Activated CD4-positive, alpha-beta T cell treated with anti-CD3 and anti-CD28 coated beads, Interleukin-2, Interleukin-4, amounts not matched to agents 100 ng/mL and 50 ng/mL, durations not matched to agents 16 hours and 8 hours (primary cell): ENCODE measurements at regions not wholly inside any gene's neighbourhood (a gene's known extent, or its start where the extent isn't known, plus 50 kb on each side); places are given as distances from the start of the nearest gene placed in this dataset.

Experiments
- DNase-seq: peaks from one replicate; pipeline ENCODE4 v3.0.0-alpha.2; 2020; ENCODE audit warnings: low spot score

DNA sequence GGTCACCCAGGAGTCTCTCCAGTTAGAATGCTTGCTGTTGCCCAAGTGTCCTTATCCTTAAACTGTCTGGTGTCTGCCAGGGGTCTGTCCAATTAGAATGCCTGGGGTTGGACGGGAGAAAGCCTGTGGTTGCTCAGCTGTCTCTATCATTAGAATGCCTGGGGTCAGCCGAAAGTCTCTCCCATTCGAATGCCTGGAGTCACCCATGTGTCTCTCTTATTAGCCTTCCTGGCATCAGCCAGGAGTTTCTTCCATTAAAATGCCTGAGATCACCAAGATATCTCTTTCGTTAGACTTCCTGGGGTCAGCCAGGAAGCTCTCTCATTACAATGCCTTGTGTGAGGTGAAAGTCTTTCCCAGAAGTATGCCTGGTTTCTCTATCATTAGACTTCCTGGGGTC lies 1521.0 kb downstream of the UQCRFS1 start:
- DNase-seq = no peak

DNA sequence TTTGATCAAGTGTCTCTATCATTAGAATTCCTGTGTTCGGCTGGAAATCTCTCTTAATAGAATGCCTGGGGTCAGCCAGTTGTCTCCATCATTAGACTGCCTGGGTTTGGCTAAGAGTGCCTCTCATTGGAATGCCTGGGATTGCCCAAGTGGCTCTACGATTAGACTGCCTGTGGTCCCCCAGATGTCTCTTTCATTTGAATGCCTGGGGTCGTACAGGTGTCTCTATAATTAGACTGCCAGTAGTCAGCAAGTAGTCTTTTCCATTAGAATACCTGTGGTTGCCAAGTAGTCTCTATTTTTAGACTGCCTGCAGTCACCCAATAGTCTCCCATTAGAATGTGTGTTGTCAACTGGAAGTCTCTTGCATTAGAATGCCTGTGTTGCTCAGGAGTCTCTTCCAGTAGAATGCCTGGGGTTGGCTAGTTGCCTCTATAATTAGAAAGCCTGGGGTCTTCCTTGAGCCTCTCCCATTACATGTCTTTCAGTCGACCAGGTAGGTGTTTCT lies 1523.2 kb downstream of the UQCRFS1 start:
- no peak for DNase-seq

DNA sequence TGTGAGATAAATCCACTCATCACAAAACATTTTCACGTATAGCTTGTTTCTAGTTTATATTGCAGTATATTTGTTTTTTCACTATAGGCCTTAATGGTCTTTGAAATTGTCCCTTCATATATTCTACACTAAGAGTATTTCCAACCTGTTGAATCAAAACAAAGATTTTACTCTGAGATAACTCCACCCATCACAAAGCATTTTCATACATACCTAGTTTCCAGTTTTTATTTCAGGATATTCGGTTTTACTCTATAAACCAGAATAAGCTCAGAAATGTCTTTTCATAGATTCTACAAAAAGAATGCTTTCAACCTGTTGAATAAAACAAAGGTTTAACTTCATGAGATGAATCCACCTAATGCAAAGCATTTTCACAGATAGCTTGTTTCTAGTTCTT lies 1528.7 kb downstream of the UQCRFS1 start:
- DNase-seq = no peak

DNA sequence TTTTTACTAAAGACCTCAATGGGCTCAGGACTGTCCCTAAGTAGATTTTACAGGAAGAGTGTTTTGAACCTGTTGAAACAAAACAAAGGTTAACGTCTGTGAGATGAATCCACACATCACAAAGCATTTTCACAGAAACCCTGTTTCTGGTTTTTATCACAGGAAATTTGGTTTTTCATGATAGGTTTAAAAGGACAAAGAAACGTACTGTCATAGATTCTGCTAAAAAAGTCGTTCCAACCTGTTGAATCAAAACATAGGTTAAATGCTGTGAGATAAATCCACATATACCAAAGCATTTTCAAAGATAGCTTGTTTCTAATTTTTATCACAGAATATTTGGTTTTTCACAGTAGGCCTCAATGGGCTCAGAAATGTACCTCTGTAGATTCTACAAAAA lies 1531.0 kb downstream of the UQCRFS1 start:
- DNase-seq = no peak

DNA sequence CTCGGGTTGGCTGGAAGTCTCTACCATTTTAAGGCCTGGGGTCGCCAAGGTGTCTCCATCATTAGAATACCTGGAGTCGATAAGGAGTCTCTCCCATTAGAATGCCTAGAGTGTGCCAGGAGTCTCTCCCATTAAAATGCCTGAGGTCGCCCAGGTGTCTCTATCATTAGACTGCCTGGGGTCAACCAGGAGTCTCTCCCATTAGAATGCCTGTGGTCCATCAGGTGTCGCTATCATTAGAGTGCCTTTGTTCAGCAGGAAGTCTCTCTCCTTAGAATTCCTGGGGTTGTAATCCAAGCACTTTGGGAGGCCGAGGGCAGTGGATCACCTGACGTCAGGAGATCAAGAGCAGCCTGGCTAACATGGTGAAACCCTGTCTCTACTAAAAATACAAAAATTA lies 1533.0 kb downstream of the UQCRFS1 start:
- DNase-seq = no peak

DNA sequence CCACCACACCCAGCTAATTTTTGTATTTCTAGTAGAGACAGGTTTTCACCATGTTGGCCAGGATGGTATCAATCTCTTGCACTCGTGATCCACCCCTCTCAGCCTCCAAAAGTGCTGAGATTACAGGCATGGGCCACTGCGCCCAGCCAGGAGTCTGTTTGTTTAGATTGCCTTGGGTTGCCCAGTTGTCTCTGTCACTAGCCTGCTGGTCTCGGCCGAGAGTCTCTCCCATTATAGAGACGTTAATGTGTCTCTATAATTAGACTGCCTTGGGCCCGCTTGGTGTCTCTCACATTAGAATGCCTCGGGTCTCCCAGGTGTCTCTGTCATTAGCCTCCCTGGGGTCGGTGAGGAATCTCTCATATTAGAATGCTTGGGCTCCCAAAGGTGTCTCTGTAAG lies 1533.6 kb downstream of the UQCRFS1 start:
- no peak for DNase-seq

DNA sequence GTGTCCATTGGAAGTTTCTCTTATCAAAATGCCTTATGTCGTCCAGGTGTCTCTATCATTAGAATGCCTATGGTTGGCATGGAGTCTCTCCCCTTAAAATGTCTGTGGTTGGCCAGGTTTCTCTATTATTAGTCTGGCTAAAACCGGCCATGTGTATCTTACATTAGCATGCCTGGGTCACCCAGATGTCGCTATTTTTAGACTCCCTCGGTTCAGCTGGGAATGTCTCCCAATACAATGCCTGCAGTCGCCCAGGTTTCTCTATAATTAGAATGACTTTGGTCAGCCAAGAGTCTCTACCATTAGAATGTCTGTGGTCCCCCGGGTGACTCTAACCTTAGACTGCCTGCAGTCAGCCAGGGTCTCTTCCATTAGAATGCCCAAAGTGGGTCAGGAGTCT lies 1536.1 kb downstream of the UQCRFS1 start:
- no peak for DNase-seq

DNA sequence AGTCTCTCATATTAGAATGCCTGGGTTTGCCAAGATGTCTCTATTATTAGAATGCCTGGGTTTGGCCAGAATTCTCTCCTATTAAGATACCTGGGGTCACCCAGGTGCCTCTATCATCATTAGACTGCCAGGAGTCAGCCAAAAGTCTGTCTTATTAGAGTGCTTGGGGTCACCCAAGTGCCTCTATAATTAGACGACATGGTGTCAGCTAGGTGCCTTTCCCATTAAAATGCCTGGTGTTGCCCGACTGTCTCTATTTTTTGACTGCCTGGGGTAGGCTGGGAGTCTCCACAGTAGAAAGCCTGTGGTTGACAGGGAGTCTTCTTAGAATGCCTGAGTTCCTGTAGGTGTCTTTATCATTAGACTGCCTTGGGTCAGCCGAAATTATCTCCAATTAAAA lies 1536.6 kb downstream of the UQCRFS1 start:
- DNase-seq = no peak

DNA sequence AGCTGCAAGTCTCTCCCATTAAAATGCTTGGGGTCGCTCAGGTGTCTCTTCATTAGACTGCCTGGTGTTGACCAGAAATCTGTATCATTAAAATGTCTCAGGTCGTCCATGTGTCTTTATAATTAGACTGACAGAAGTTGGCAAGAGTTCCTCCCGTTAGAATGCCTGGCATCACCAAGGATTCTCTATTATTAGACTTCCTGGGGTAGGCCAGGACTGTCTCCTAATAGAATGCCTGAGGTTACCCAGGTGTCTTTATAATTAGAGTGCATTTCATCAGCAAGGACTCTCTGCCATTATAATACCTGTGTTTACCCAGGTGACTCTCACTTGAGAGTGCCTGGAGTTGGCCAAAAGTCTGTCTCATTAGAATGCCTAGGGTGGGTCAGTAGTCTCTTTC lies 1537.2 kb downstream of the UQCRFS1 start:
- DNase-seq = no peak

DNA sequence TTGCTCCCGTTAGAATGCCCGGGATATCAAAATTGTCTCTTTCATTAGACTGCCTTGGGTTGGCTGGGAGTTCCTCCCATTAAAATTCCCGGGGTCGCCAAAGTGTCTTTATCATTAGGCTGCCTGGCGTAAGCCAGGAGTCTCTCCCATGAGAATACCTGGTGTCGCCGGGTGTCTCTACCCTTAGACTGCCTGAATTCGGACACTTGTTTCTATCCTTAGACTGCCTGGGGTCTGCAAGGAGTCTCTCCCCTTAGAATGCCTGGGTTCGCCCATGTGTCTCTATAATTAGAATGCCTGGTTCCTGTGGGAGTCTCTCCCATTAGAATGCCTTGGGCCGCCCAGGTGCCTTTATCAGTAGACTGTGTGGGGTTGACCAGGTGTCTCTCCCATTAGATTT lies 1538.2 kb downstream of the UQCRFS1 start:
- DNase-seq = no peak

DNA sequence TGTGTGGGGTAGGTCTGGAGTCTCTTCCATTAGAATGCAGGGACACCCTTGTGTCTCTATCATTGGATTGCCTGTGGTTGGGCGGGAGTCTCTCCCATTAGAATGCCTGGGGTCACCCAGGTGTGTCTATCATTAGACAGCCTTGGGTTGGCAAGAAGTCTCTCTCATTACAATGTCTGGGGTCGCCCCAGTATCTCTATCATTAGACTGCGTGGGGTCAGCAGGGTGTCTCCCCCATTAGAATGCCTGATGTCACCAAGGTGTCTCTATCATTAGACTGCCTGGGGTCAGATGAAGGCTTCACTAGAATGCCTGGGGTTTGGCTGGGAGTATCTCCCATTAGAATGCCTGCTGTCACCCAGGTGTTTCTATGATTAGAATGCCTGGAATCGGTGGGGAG lies 1539.0 kb downstream of the UQCRFS1 start:
- DNase-seq = no peak

DNA sequence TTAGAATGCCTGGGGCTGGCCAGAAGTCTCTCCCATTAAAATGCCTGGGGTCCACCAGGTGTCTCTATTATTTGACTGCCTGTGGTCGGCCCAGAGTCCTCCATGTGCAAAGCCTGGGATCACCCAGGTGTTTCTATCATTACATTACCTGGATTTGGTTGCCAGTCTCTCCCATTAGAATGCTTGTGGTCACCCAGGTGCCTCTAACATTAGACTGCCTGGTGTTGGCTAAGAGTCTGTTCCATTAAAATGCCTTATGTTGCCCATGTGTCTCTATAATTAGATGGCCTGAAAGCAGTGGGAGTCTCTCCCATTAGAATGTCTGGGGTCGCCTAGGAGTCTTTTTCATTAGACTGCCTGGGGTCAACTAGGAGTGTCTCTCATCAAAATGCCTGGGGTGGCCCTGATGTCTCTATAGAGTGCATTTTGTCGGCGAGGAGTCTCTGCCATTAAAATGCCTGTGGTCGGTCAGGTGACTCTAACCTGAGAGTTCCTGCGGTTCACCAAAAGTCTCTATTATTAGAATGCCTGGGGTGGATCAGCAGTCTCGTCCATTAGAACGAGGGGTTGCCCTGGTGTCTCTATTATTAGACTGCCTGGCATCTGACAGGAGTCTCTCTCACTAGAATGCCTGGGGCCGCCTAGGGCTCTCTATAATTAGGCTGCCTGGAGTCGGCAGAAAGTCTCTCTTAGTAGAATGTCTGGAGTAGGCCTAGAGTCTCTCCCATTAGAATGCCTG lies 1540.5 kb downstream of the UQCRFS1 start:
- no peak for DNase-seq

DNA sequence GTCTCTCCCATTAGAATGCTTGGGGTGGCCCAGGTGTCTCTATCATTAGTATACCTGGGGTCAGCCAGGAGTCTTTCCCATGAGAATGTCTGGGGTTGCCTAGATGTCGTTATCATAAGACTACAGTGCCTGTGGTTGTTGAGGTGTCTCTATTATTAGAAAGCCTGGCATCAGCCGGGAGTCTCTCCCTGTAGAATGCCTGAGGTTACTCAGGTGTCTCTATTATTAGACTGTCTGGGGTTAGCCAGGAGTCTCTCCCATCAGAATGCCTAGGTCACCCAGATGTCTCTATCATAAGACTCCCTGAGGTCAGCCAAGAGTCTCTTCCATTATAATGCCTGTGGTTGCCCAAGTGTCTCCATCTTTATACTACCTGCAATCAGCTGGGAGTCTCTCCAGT lies 1541.1 kb downstream of the UQCRFS1 start:
- no peak for DNase-seq

DNA sequence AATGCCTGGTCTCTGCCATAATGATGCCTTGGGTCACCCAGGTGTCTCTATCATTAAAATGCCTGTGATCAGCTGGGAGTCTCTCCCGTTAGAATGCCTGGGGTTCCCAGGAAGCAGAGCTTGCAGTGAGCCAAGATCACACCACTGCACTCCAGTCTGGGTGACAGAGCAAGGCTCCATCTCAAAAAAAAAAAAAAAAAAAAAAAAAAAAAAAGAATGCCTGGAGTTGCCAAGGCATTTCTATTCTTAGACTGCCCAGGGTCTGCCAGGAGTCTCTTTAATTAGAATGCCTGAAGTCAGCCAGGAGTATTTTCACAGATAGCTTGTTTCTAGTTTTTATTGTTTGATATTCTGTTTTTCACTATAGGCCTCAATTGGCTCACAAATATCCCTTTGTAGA lies 1552.5 kb downstream of the UQCRFS1 start:
- DNase-seq = no peak

DNA sequence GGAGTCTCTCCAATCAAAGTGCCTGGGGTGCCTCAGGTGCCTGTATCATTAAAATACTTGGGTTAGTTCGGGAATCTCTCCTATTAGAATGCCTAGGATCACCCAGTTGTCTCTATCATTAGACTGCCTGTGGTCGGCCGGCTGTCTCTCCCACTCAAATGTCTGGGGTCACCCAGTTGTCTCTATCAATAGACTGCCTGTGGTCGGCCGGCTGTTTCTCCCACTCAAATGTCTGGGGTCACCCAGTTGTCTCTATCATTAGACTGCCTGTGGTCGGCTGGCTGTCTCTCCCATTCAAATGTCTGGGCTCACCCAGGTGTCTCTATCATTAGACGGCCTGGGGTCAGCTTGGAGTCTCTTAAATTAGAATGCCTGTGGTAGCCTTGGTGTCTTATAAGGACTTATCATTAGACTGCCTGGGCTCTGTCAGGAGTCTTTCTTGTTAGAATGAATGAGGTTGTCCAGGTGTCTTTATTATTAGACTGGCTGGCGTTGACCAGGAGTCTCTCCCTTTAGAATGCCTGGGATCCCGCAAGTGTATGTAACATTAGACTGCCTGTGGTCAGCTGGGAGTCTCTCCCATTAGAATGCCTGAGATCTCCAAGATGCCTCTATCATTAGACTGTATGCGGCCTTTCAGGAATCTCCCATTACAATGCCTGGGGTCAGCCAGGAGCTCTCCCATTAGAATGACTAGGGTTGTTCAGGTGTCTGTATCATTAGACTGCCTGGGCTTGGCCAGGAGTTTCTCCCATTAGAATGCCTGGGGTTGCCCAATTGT lies 1555.5 kb downstream of the UQCRFS1 start:
- no peak for DNase-seq

DNA sequence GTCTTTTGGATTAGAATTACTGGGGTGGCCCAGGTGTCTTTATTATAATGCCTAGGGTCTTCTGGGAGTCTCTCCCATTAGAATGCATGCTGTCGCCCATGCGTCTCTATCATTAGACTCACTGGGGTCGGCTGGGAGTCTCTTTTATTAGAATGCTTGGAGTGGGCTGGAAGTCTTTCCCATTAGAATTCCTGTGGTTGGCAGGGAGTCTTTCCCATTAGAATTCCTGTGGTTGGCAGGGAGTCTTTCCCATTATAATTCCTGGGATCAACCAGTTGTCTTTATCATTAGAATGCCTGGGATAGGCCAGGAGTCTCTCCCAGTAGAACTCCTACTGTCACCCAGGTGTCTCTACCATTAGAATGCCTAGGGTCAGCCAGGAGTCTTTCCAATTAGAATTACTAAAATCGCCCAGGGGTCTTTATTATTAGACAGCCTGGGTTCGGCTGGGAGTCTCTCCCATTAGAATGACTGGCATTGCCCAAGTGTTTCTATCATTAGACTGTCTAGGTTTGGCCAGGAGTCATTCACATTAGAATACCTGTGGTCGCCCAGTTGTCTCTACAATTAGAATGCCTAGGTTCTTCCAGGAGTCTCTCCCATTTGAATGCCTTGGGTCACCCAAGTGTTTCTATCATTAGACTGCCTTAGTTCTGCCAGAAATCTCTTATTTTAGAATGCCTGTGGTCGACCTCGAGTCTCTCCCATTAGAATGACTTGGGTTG lies 1558.5 kb downstream of the UQCRFS1 start:
- no peak for DNase-seq

DNA sequence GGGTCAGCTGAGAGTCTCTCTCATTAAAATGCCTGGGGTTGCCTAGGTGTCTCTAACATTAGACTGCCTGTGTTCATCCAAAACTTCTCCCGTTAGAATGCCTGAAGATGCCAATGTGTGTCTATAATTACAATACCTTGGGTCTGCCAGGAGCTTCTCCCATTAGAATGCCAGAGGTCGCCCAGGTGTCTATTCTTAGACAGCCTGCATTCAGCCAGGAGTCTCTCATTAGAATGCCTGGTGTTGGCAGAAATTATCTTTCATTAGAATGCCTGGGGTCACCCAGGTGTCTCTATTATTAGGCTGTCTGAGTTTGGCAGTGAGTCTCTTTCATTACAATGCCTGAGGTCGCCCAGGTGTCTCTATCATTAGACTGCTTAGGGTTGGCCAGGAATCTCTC lies 1560.2 kb downstream of the UQCRFS1 start:
- no peak for DNase-seq

DNA sequence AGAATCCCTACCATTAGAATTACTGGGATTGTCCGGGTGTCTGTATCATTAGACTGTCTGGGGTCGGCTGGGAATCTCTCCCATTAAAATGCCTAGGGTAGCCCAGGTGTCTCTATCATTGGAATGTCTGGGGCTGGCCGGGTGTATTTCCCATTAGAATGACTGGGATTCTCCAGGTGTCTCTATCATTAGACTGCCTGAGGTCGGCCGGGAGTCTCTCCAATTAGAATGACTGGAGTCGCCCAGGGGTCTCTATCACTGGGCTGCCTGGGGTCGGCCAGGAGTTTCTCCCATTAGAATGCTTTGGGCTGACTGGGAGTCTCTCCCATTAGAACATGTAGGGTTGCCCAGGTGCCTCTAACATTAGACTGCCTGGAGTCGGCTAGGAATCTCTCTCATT lies 1560.7 kb downstream of the UQCRFS1 start:
- DNase-seq = no peak

DNA sequence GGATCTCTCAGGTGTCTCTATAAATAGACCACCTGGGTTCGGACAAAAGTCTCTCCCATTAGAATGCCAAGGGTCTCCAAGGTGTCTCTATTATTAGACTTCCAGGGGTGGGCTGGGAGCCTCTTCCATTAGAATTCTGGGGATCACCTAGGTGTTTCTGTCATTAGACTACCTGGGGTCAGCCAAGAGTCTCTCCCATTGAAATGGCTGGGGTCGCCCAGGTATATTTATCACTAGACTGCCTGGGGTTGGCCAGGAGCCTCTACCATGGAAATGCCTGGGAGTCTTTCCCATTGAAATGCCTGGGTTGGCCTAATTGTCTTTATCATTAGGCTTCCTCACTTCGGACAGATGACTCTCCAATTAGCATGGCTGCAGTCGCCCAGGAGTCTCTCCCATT lies 1565.5 kb downstream of the UQCRFS1 start:
- DNase-seq = no peak

DNA sequence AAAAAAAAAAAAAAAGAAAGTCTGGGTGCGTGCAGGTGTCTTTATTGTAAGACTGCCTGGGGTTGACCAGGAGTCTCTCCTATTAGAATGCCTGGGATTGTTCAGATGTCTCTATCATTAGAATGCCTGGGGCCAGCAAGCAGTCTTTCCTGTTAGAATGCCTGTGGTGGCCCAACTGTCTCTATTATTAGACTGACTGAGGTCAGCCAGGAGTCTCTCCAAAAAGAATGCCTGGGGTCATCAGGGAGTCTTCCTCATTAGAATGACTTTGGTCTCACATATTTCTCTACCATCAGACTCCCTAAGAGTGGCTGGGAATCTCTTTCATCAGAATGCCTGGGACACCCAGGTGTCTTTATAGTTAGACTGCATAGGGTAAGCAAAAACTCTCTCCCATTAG lies 1577.5 kb downstream of the UQCRFS1 start:
- no peak for DNase-seq

DNA sequence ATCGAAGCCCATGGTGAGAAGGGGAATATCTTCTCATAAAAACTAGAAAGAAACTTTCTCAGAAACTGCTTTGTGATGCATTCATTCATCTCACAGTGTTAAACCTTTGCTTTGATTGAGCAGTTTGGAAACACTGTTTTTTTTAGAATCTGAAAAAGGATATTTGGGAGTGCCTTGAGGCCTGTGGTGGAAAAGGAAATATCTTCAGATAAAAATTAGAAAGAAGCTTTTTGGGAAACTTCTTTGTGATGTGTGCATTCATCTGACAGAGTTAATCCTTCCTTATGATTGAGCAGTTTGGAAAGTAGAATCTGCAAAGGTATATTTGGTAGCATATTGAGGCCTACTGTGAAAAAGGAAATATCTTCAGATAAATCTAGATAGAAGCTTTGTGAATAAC lies 1594.9 kb downstream of the UQCRFS1 start:
- no peak for DNase-seq

DNA sequence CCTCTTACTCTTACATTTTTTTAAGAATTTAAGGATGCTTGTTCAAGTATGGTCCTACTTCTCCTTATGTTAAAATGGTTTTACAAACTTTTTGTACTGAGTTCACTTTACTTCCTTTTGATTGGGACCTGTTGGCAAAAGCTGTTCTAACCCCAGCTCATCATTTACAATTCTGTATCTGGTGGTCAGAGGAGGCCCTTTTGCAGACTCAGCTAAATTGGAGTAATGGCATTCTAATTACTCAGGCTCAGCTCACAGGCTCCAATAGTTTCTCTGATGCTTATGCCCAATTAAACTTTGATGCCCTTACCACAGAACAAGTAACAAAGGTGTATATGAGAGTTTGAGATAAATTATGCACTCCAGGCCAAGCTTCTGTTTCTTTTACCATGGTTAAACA lies 1632.0 kb downstream of the UQCRFS1 start:
- no peak for DNase-seq
